ENCODE measurements at regions not wholly inside any gene's neighbourhood (a gene's known extent, or its start where the extent isn't known, plus 50 kb on each side); places are given as distances from the start of the nearest gene placed in this dataset.

- no peak for TF ChIP-seq POLR2A (IDR thresholded peaks at IDR 0.05; ENCODE audit: extremely low read depth, insufficient read length)
- TF ChIP-seq MYC (IDR thresholded peaks at IDR 0.05; ENCODE audit: low read depth, low read length): no peak
Observed at GRCh38 chr16:63131503-63131902, 1095.3 kb upstream of the CDH8 start.
